Stimulated activated naive CD8-positive, alpha-beta T cell treated with anti-CD3 and anti-CD28 coated beads, Interleukin-15, Interleukin-2, amounts not matched to agents 100 U/mL and 50 U/mL, for 24 hours (primary cell): ENCODE measurements at regions not wholly inside any gene's neighbourhood (a gene's known extent, or its start where the extent isn't known, plus 50 kb on each side); places are given as distances from the start of the nearest gene placed in this dataset.
"Not testable (repeated sequence)": the region's sequence is repeated elsewhere in the genome, so short reads cannot be mapped to it uniquely, and the experiment has no call there.

ENCODE experiments used
- ATAC-seq: fragments of 150-1000 bp; cut with Tn5 transposase; one replicate; pipeline ENCODE4 v1.10.0; 2021
- DNase-seq: peaks from one replicate; pipeline ENCODE4 v3.0.0; 2021

- DNase-seq (no peak), ATAC-seq (no peak)
Measured at GRCh38 chrX:40245488-40246071, 147.8 kb upstream of the BCOR start.

GRCh38 chrX:40244980-40245379 is 147.2 kb upstream of the BCOR start:
- DNase-seq (no peak), ATAC-seq (no peak)

GRCh38 chrX:40243755-40244515 is 146.2 kb upstream of the BCOR start:
- DNase-seq (no peak), ATAC-seq (no peak)

- no peak for DNase-seq
- ATAC-seq: no peak
Measured at GRCh38 chrX:40240844-40241243, 143.1 kb upstream of the BCOR start.

- ATAC-seq: no peak
- no peak for DNase-seq
Measured at GRCh38 chrX:40237731-40238178, 140.0 kb upstream of the BCOR start.

- no peak for ATAC-seq
- no peak for DNase-seq
Measured at GRCh38 chrX:40230646-40231045, 132.9 kb upstream of the BCOR start.

GRCh38 chrX:40227125-40227524 is 129.4 kb upstream of the BCOR start:
- DNase-seq (no peak), ATAC-seq (no peak)

- ATAC-seq (no peak), DNase-seq (no peak)
Measured at GRCh38 chrX:40224658-40225057, 126.9 kb upstream of the BCOR start.

GRCh38 chrX:40222612-40223011 is 124.9 kb upstream of the BCOR start:
- not testable (repeated sequence) for DNase-seq, ATAC-seq

GRCh38 chrX:40213092-40213491 is 115.3 kb upstream of the BCOR start:
- DNase-seq: no peak
- no peak for ATAC-seq

- ATAC-seq (no peak), DNase-seq (no peak)
Measured at GRCh38 chrX:40209951-40210617, 112.3 kb upstream of the BCOR start.

GRCh38 chrX:40207626-40208025 is 109.9 kb upstream of the BCOR start:
- peak; percentile 46 for DNase-seq
- ATAC-seq: peak; percentile 93

GRCh38 chrX:40205471-40205870 is 107.7 kb upstream of the BCOR start:
- ATAC-seq (no peak), DNase-seq (no peak)

GRCh38 chrX:40202456-40202855 is 104.7 kb upstream of the BCOR start:
- ATAC-seq (no peak), DNase-seq (no peak)

- DNase-seq (no peak), ATAC-seq (peak; percentile 77)
Measured at GRCh38 chrX:40201329-40201885, 103.6 kb upstream of the BCOR start.

- no peak for DNase-seq
- no peak for ATAC-seq
Measured at GRCh38 chrX:40199704-40200103, 101.9 kb upstream of the BCOR start.

- no peak for DNase-seq
- no peak for ATAC-seq
Measured at GRCh38 chrX:40197071-40197470, 99.3 kb upstream of the BCOR start.

- no peak for ATAC-seq
- no peak for DNase-seq
Measured at GRCh38 chrX:40195368-40195767, 97.6 kb upstream of the BCOR start.

- DNase-seq (no peak), ATAC-seq (no peak)
Measured at GRCh38 chrX:40192196-40192595, 94.4 kb upstream of the BCOR start.

- DNase-seq: no peak
- ATAC-seq: no peak
Measured at GRCh38 chrX:40189637-40190036, 91.9 kb upstream of the BCOR start.

GRCh38 chrX:40188573-40189417 is 91.0 kb upstream of the BCOR start:
- ATAC-seq (no peak), DNase-seq (no peak)

GRCh38 chrX:40184968-40185367 is 87.2 kb upstream of the BCOR start:
- DNase-seq: no peak
- no peak for ATAC-seq
